ENCODE measurements at regions not wholly inside any gene's neighbourhood (a gene's known extent, or its start where the extent isn't known, plus 50 kb on each side); places are given as distances from the start of the nearest gene placed in this dataset.

DNA sequence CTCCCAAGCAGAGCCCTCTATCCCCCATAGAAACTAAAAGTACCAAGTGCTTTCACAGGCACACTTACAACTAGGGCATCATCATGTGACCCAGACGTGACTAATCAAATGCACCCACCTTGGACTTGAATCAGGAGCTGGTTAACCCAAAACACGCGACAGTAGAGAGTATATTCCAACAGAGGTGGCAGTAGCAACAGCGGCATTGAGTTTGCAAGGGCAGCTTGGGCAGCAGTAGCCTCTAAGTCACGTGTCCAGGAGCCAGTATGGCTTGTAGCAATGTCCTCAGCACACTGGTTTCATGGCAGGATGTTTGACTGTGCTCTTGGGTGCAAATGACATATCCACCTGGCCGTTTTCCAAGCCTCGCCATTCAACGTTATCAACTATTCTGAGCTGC lies 73.4 kb upstream of the DNAH5 start:
- Mint-ChIP-seq H3K4me3 (no peak overlapping the region), H3K27ac (no peak overlapping the region), H3K4me1 (no peaks in the 10 kb centered on the region), H3K36me3 (ENCODE audit: low read depth) (no peaks in the 10 kb centered on the region), H3K27me3 (peaks cover 2% of the 10 kb centered on the region), H3K9me3 (no peaks in the 10 kb centered on the region)
- intact Hi-C loops (cut with micrococcal nuclease): no loop called here
- no peak for DNase-seq

DNA sequence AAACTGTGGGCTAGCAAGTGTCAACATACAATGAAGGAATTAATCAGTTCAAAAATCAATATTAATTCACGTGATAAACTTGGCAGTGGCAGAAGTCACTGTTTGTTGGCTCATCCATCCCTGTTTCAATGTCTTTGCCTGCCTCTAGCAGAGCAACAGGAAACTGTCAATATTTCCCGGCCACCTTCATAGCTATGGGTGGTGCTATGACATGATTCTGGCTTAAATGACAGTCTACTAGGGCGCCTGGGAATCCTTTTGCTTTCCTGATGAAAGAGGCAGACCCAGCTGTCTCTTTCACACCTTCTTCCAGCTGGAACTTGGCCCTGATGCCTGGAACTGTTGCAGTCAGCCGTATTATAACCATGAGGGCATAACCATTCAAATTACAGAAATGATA lies 72.1 kb upstream of the DNAH5 start:
- Mint-ChIP-seq H3K27ac (no peak overlapping the region), H3K9me3 (no peaks in the 10 kb centered on the region), H3K27me3 (peaks cover 11% of the 10 kb centered on the region), H3K36me3 (ENCODE audit: low read depth) (no peaks in the 10 kb centered on the region), H3K4me3 (no peak overlapping the region), H3K4me1 (peaks cover 3% of the 10 kb centered on the region)
- DNase-seq: no peak
- intact Hi-C loops (cut with micrococcal nuclease): no loop called here

DNA sequence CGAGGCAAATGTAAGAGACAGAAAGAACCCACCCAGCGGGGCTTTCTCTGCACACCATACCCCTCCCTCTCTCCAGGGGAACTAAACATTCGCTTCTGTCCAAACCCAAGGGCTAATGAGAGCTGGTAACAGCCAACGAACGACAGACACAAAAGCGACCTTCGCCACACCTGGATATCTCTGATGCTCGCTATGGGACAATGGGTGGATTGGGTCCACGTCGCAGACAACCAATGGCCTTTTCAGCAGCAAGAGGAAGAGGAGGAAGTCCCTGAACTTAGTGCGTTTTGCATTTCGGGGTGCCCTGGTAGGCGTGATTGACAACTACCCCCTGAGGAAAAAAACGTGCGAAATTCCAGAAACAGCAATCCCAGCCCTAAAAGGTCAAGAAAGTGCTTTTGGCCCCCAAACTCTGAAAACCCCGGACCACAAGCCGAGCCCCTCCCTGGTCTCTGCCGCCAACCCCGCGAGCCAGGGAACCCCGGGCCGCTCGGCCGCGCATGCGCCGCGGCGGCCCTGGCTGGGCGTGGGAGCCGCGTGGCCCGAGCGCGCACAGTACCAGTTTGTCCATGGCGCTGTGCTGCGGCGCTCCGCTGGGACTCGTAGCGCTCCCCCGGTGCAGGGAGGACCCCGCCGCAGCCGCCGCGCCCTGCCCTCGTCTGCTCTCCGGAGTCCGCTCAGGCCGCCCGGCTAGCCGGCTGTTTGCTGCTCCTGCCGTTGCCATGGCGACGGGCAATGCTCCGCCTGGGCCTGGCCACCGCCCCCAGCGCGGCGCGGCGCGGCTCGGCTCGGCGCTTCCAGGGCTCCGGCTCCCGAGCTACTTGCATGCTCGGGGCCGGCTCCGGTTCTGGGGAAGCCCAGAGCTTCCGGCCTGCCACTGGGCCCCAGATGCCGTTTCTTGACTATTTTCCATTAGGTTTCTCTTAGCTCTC lies 66.9 kb upstream of the DNAH5 start:
- Mint-ChIP-seq H3K27me3 (peaks cover 23% of the 10 kb centered on the region), H3K4me1 (peaks cover 7% of the 10 kb centered on the region), H3K36me3 (ENCODE audit: low read depth) (no peaks in the 10 kb centered on the region), H3K9me3 (no peaks in the 10 kb centered on the region), H3K4me3 (peak overlapping the region; percentile 79), H3K27ac (no peak overlapping the region)
- peak; percentile 81 for DNase-seq
- intact Hi-C loops (cut with micrococcal nuclease): no loop called here

DNA sequence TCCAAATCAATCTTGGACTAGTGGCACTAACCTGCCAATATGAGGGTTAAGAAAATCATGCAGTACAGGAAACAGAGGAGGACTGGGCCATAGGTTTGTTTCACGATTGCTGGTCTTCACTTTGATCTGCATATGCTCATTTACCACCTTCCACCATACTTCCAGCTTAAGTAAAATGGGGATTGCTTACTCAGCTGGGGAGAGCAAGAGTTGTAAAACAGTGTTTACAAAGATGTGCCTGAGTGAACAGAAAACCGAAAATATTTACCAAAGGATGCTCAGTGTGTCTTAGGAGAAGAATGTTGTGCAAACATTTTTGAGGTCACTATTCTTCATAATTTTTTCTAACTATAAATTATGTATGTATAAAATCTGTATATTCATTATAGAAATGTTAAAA lies 65.1 kb upstream of the DNAH5 start:
- Mint-ChIP-seq H3K27me3 (peaks cover 23% of the 10 kb centered on the region), H3K9me3 (no peaks in the 10 kb centered on the region), H3K36me3 (ENCODE audit: low read depth) (no peaks in the 10 kb centered on the region), H3K4me3 (no peak overlapping the region), H3K4me1 (peaks cover 7% of the 10 kb centered on the region), H3K27ac (no peak overlapping the region)
- DNase-seq: no peak
- intact Hi-C loops (cut with micrococcal nuclease): no loop called here

DNA sequence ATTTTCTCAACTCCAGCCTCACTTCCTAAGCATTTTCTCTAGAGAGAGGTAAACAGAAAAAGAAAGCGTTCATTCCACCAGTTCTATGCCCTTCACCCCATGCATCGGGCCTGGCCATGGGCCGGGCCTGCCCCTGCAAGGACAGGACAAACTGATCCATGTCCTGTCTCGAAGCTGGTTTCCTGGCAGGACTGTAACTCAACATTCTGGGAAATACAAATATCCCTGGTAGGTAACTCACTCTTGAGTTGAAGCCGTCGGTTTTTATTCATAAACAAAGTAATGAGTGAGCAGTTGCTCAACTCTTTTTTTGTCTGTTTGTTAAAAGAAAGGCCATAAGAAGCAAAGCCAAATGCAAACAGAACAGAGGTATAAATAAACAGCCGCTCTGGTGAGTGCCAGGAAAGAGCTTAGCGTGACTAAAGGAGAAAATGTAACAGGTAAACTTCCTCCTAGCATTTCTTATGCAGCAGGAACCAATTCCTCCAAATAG lies 64.4 kb upstream of the DNAH5 start:
- intact Hi-C loops (cut with micrococcal nuclease): no loop called here
- Mint-ChIP-seq H3K4me3 (no peak overlapping the region), H3K36me3 (ENCODE audit: low read depth) (no peaks in the 10 kb centered on the region), H3K27ac (no peak overlapping the region), H3K4me1 (peaks cover 7% of the 10 kb centered on the region), H3K27me3 (peaks cover 23% of the 10 kb centered on the region), H3K9me3 (no peaks in the 10 kb centered on the region)
- no peak for DNase-seq

DNA sequence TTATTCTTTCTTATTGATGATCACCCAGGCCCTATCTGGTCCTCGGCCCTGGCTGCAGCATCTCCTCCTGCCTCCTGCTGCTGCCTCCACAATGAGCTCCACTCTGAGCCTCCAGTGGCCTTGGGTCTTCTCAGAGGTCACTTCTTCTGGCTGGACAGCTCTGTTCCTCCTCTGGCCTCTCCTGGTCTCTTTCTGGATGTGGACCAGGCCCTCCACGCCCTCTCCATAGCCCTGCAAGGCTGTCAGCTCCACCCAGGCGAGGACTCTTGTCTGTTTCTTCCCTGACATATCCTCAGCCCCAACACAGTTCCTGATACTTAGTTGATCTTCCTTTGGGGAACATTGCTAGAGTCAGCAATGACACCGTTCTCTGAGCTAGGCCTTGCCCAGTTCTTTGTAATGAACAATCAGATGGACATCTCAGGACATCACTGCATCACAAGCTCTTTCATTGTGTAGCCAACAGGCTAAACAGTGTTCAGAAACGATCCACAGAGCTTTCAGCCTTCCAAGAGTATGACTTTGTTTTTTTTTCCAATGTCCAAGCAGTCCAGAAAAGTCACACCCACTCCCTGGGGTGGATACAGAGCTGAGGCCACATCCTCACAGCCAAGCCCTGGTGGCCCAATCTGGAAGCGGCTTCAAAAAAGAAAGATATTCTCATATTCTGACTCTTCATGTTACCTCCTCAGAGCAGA lies 62.5 kb upstream of the DNAH5 start:
- H3K4me1 Mint-ChIP-seq: peaks cover 6% of the 10 kb centered on the region
- DNase-seq: no peak
- no peak overlapping the region for H3K27ac Mint-ChIP-seq
- no peaks in the 10 kb centered on the region for H3K9me3 Mint-ChIP-seq
- no peaks in the 10 kb centered on the region for H3K36me3 Mint-ChIP-seq (ENCODE audit: low read depth)
- H3K4me3 Mint-ChIP-seq: no peak overlapping the region
- intact Hi-C loops (cut with micrococcal nuclease): no loop called here
- H3K27me3 Mint-ChIP-seq: peaks cover 14% of the 10 kb centered on the region

DNA sequence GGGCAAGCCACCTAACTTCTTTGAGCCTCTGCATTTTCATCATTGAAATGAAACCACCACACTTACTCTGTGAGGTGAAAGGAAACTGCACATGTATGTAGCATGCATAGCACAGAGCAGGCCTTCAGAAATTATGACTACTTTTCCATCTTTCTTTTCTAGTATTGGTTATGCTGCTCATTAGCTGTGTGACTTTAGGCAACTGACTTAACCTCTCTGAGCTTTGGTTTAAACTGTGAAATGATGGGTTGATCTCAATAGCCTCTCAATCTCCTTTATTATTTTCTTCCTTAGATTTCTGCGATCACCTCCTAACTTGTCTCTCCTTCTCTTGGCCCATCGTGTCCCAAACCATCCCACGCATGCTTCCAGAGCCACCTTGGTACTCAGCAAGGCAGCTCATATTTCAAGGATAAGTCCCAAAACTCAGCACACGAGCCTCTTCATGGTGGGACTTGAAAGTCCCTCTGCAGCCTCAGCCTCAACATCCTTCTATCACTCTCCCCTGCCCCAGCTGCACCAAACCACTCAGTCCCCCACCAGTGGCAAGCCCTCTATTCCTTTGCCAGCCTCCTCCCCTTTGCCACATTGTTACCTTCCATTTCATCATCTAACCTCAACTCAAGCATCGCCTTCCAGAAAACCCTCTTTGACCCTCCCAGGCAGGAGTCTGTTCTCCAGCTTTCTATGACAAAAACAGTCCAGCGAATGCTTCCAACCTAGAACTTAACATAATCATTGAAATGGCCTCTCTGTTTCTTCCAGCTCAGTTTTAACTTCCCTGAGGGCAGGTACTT lies 60.3 kb upstream of the DNAH5 start:
- intact Hi-C loops (cut with micrococcal nuclease): no loop called here
- no peak overlapping the region for H3K27ac Mint-ChIP-seq
- no peaks in the 10 kb centered on the region for H3K36me3 Mint-ChIP-seq (ENCODE audit: low read depth)
- peaks cover 3% of the 10 kb centered on the region for H3K27me3 Mint-ChIP-seq
- H3K4me1 Mint-ChIP-seq: no peaks in the 10 kb centered on the region
- H3K4me3 Mint-ChIP-seq: no peak overlapping the region
- no peaks in the 10 kb centered on the region for H3K9me3 Mint-ChIP-seq
- no peak for DNase-seq

DNA sequence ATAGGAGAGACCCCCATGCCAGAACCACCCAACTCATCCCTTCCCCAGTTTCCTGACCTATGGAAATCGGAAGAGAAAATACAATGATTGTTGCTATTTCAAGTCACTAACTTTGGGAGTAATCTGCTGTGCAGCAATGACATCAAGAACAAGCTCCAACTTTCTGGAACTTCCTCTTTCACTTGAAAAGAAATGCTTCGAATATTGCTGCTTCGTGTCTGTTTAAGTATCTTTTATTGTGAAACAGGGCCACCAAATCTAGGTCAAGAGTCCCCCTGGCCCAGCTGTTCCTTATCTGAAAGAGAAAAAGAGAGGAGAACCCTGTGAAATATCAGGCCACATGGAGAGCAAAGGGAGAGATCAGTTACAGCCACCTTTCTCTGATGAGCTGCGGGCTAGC lies 59.4 kb upstream of the DNAH5 start:
- DNase-seq: no peak
- H3K27ac Mint-ChIP-seq: no peak overlapping the region
- H3K4me3 Mint-ChIP-seq: no peak overlapping the region
- H3K9me3 Mint-ChIP-seq: peaks cover 4% of the 10 kb centered on the region
- H3K4me1 Mint-ChIP-seq: no peaks in the 10 kb centered on the region
- no peaks in the 10 kb centered on the region for H3K36me3 Mint-ChIP-seq (ENCODE audit: low read depth)
- intact Hi-C loops (cut with micrococcal nuclease): no loop called here
- H3K27me3 Mint-ChIP-seq: no peaks in the 10 kb centered on the region

DNA sequence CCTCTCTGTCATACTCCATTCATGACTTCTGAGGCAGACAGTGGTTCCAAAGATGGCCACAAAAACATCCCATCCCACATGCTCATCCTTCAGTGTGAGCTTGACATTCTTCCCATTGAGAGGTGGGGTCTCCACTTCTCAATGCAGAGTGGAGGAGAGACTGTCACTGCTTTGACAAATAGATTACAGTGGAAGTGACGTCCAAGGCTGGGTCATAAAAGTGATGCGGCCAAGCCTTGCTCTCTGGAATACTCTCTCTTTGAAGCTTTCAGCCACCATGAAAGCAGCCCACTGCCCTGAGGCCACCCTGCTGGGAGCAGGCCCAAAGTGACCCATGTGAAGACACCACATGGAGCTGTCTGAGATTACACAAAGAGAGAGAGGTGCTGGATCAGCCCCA lies 59.0 kb upstream of the DNAH5 start:
- Mint-ChIP-seq H3K4me1 (no peaks in the 10 kb centered on the region), H3K36me3 (ENCODE audit: low read depth) (no peaks in the 10 kb centered on the region), H3K4me3 (no peak overlapping the region), H3K9me3 (peaks cover 5% of the 10 kb centered on the region), H3K27ac (no peak overlapping the region), H3K27me3 (no peaks in the 10 kb centered on the region)
- DNase-seq: no peak
- intact Hi-C loops (cut with micrococcal nuclease): no loop called here

DNA sequence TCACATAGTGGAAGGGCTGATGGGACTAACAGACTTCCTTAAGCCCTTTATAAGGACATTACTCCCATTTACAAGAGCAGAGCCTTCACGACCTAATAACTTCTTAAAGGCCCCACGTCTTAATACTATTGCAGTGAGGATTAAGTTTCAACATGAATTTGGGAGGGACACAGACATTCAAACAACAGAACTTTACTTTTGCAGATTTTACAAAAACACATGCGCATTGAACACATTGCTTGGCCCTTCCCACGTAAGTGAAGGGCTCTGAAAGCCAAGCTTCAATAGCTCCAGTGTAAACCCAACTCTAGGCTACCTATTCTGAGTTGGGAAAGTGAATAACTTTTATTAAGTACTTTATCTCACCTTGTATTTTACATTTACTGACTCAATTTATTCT lies 53.8 kb upstream of the DNAH5 start:
- intact Hi-C loops (cut with micrococcal nuclease): no loop called here
- DNase-seq: no peak
- H3K36me3 Mint-ChIP-seq (ENCODE audit: low read depth): no peaks in the 10 kb centered on the region

DNA sequence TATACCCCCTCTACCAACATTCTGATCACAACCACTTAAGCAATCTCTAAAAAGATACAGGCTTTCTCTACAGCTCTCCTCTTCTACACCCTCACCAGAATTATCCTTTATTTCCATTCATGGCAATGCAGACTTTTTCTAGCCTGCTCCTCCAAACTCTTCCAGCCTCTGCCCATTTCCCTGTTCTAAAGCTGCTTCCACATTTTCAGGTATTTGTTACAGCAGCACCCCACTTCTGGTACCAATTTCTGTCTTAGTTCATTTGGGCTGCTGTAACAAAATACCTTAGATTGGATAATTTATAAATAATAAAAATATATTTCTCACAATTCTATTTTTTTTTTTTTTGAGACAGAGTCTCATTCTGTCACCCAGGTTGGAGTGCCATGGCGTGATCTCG lies 53.0 kb upstream of the DNAH5 start:
- no peak for DNase-seq
- no peaks in the 10 kb centered on the region for H3K36me3 Mint-ChIP-seq (ENCODE audit: low read depth)
- no peak overlapping the region for H3K27ac Mint-ChIP-seq
- no peaks in the 10 kb centered on the region for H3K4me1 Mint-ChIP-seq
- peaks cover 16% of the 10 kb centered on the region for H3K9me3 Mint-ChIP-seq
- H3K4me3 Mint-ChIP-seq: no peak overlapping the region
- intact Hi-C loops (cut with micrococcal nuclease): no loop called here
- H3K27me3 Mint-ChIP-seq: peaks cover 3% of the 10 kb centered on the region

More for the DNA sequence above, 53.8 kb upstream of the DNAH5 start:
- Mint-ChIP-seq H3K9me3 (peaks cover 16% of the 10 kb centered on the region), H3K4me3 (no peak overlapping the region), H3K27me3 (peaks cover 3% of the 10 kb centered on the region), H3K27ac (no peak overlapping the region), H3K4me1 (no peaks in the 10 kb centered on the region)

DNA sequence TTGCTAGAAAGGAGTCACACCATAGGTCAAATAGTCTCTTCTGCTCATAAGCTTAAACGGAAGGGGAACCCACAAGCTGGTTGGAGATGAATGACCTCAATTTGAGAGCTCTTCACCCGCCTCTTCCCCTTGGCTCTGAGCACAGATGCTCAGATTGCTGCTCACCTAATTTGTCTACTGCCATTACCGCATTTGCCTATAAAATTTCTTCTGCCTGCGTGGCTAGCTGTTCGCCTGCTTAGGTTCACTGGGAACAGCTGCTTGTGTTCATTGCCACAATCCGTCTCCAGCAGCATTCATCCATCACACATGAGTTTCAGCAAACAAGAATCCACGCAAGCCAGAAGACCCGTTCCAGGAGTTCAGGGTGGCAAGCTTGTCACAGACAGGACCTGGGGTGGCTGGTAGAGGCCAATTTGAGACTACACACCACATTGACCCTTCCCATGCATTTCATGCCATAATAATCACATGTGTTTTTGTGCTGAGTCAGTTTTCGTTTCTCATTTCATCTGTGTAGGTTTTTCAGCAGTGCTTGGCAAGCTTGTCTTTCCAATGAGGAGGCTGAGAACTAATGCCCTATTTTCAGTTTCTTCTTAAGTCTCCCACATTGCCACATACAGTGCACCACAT lies 50.2 kb upstream of the DNAH5 start:
- intact Hi-C loops (cut with micrococcal nuclease): no loop called here
- H3K4me1 Mint-ChIP-seq: no peaks in the 10 kb centered on the region
- H3K36me3 Mint-ChIP-seq (ENCODE audit: low read depth): no peaks in the 10 kb centered on the region
- no peak for DNase-seq
- no peak overlapping the region for H3K27ac Mint-ChIP-seq
- no peak overlapping the region for H3K4me3 Mint-ChIP-seq
- H3K9me3 Mint-ChIP-seq: peaks cover 16% of the 10 kb centered on the region
- H3K27me3 Mint-ChIP-seq: peaks cover 5% of the 10 kb centered on the region

All from activated CD4-positive, alpha-beta T cell treated with anti-CD3 and anti-CD28 coated beads, Interleukin-2, amount 10 ng/mL, durations not matched to agents 24 days and 14 days (primary cell).